ENCODE measurements at regions not wholly inside any gene's neighbourhood (a gene's known extent, or its start where the extent isn't known, plus 50 kb on each side); places are given as distances from the start of the nearest gene placed in this dataset.

DNA sequence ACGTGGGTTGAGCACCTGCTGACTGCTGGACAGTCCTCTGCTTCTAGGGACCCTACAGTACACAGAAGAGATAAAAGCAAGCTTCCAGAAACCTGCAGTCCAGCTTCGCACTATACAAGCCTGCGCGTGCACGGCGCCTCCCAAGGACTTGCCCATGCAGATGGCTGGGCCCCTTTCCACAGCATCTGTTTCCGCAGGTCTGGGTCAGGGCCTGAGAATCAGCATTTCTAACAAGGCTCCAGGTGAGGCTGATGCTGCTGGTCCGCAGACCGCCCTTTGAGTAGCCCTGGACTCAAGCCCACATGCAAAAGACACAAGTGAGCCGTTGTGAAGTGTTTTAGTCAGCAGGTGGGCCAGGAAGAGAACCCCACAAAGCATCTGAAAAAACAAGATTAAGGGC lies 133.1 kb downstream of the HSD17B3 start:
- Histone ChIP-seq H3K27me3 (ENCODE audit: low read depth, low read length) (no peaks in the 10 kb centered on the region), H3K9me3 (ENCODE audit: control insufficient read depth in 1 of 2, low read length in 2 of 2) (no peaks in the 10 kb centered on the region), H3K27ac (ENCODE audit: low read length) (no peak overlapping the region), H3K4me1 (ENCODE audit: control insufficient read depth in 1 of 2, insufficient read depth in 2 of 2, low read length in 2 of 2) (peaks cover 0 to 3% of the 10 kb centered on the region in 2 donors), H3K4me3 (ENCODE audit: low read depth in 1 of 2, low read length in 2 of 2) (no peak overlapping the region), H3K36me3 (ENCODE audit: control insufficient read depth in 1 of 2, insufficient read depth in 2 of 2, low read length in 2 of 2) (no peaks in the 10 kb centered on the region)

GRCh38 chr9:96167011-96167410 lies 135.0 kb downstream of the HSD17B3 start:
- peaks cover 0 to 3% of the 10 kb centered on the region in 2 donors for H3K4me1 ChIP-seq (ENCODE audit: control insufficient read depth in 1 of 2, insufficient read depth in 2 of 2, low read length in 2 of 2)
- no peak overlapping the region for H3K4me3 ChIP-seq (ENCODE audit: low read depth in 1 of 2, low read length in 2 of 2)
- H3K36me3 ChIP-seq (ENCODE audit: control insufficient read depth in 1 of 2, insufficient read depth in 2 of 2, low read length in 2 of 2) = no peaks in the 10 kb centered on the region
- H3K27ac ChIP-seq (ENCODE audit: low read length) = no peak overlapping the region
- no peaks in the 10 kb centered on the region for H3K9me3 ChIP-seq (ENCODE audit: control insufficient read depth in 1 of 2, low read length in 2 of 2)
- H3K27me3 ChIP-seq (ENCODE audit: low read depth, low read length) = no peaks in the 10 kb centered on the region

GRCh38 chr9:96164268-96164683 lies 137.7 kb downstream of the HSD17B3 start:
- H3K9me3 ChIP-seq (ENCODE audit: control insufficient read depth in 1 of 2, low read length in 2 of 2) = no peaks in the 10 kb centered on the region
- H3K27me3 ChIP-seq (ENCODE audit: low read depth, low read length) = no peaks in the 10 kb centered on the region
- no peaks in the 10 kb centered on the region for H3K36me3 ChIP-seq (ENCODE audit: control insufficient read depth in 1 of 2, insufficient read depth in 2 of 2, low read length in 2 of 2)
- no peak overlapping the region for H3K4me3 ChIP-seq (ENCODE audit: low read depth in 1 of 2, low read length in 2 of 2)
- no peaks in the 10 kb centered on the region for H3K4me1 ChIP-seq (ENCODE audit: control insufficient read depth in 1 of 2, insufficient read depth in 2 of 2, low read length in 2 of 2)
- H3K27ac ChIP-seq (ENCODE audit: low read length) = no peak overlapping the region

GRCh38 chr9:96163712-96164111 lies 138.3 kb downstream of the HSD17B3 start:
- Histone ChIP-seq H3K4me3 (ENCODE audit: low read depth in 1 of 2, low read length in 2 of 2) (no peak overlapping the region), H3K27ac (ENCODE audit: low read length) (no peak overlapping the region), H3K9me3 (ENCODE audit: control insufficient read depth in 1 of 2, low read length in 2 of 2) (no peaks in the 10 kb centered on the region), H3K36me3 (ENCODE audit: control insufficient read depth in 1 of 2, insufficient read depth in 2 of 2, low read length in 2 of 2) (no peaks in the 10 kb centered on the region), H3K27me3 (ENCODE audit: low read depth, low read length) (no peaks in the 10 kb centered on the region), H3K4me1 (ENCODE audit: control insufficient read depth in 1 of 2, insufficient read depth in 2 of 2, low read length in 2 of 2) (no peaks in the 10 kb centered on the region)

DNA sequence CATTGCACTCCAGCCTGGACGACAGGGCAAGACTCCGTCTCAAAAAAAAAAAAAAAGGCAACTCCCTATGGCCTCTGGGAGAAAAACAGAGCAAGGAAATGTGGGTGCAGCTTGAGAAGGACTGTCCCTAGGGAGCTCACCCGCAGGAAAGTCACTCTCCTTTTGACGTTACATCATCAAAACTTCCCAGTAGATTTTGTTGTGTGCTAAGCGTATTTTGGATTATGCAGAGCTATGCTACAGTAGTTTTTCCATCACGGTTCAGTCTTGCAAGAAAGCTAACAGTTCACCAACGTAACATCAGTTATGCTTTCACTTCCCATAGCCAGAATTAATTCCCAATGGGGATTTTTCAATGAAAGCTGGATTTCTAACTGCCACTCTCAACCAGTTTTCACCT lies 138.8 kb downstream of the HSD17B3 start:
- H3K27ac ChIP-seq (ENCODE audit: low read length) = no peak overlapping the region

DNA sequence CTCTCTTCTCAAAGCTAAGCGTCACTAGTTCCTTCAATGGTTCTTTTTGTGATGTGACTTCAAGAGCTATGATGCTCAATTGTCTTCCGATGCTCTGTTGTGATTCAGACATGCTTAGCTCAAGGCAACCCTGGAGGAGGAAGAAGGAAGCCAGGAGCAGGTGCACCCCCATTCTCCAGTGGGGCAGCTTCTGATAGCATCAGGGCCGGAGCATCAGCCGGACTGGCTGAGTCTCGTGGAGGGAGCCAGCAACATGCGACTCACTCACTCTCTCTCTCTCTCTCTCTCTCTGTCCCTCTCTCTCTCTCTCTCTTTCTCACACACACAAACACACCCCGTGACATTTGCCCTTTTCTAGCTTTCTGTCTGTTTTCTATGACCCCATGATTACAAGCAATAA lies 140.2 kb downstream of the HSD17B3 start:
- Histone ChIP-seq H3K4me3 (ENCODE audit: low read depth in 1 of 2, low read length in 2 of 2) (no peak overlapping the region), H3K36me3 (ENCODE audit: control insufficient read depth in 1 of 2, insufficient read depth in 2 of 2, low read length in 2 of 2) (no peaks in the 10 kb centered on the region), H3K27ac (ENCODE audit: low read length) (no peak overlapping the region), H3K27me3 (ENCODE audit: low read depth, low read length) (no peaks in the 10 kb centered on the region), H3K9me3 (ENCODE audit: control insufficient read depth in 1 of 2, low read length in 2 of 2) (no peaks in the 10 kb centered on the region), H3K4me1 (ENCODE audit: control insufficient read depth in 1 of 2, insufficient read depth in 2 of 2, low read length in 2 of 2) (no peaks in the 10 kb centered on the region)

More for the DNA sequence above, 138.8 kb downstream of the HSD17B3 start:
- Histone ChIP-seq H3K36me3 (ENCODE audit: control insufficient read depth in 1 of 2, insufficient read depth in 2 of 2, low read length in 2 of 2) (no peaks in the 10 kb centered on the region), H3K27me3 (ENCODE audit: low read depth, low read length) (no peaks in the 10 kb centered on the region), H3K9me3 (ENCODE audit: control insufficient read depth in 1 of 2, low read length in 2 of 2) (no peaks in the 10 kb centered on the region), H3K4me3 (ENCODE audit: low read depth in 1 of 2, low read length in 2 of 2) (no peak overlapping the region), H3K4me1 (ENCODE audit: control insufficient read depth in 1 of 2, insufficient read depth in 2 of 2, low read length in 2 of 2) (no peaks in the 10 kb centered on the region)

DNA sequence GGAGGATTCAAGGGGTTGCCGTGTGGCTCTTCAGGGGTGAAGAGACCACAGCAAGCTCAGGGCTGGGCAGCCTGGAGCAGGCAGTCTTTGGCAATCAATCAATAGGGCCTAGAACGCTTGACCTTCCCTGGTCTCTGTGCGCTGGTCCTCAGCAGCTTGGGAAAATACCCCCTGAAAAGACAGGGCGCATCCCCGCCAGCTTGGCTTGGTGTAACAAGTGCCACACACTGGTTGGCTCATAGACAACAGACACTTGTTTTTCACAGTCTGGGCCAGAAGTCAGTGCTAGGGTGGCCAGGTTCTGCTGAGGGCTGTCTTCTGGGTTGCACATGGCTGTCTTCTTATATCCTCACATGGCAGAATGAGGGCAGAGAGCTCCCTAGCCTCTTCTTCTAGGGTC lies 141.1 kb downstream of the HSD17B3 start:
- Histone ChIP-seq H3K4me1 (ENCODE audit: control insufficient read depth in 1 of 2, insufficient read depth in 2 of 2, low read length in 2 of 2) (no peaks in the 10 kb centered on the region), H3K27me3 (ENCODE audit: low read depth, low read length) (no peaks in the 10 kb centered on the region)

GRCh38 chr9:96160168-96160567 lies 141.8 kb downstream of the HSD17B3 start:
- H3K4me1 ChIP-seq (ENCODE audit: control insufficient read depth in 1 of 2, insufficient read depth in 2 of 2, low read length in 2 of 2) = no peaks in the 10 kb centered on the region
- no peaks in the 10 kb centered on the region for H3K9me3 ChIP-seq (ENCODE audit: control insufficient read depth in 1 of 2, low read length in 2 of 2)
- no peaks in the 10 kb centered on the region for H3K27me3 ChIP-seq (ENCODE audit: low read depth, low read length)
- H3K36me3 ChIP-seq (ENCODE audit: control insufficient read depth in 1 of 2, insufficient read depth in 2 of 2, low read length in 2 of 2) = no peaks in the 10 kb centered on the region
- no peak overlapping the region for H3K4me3 ChIP-seq (ENCODE audit: low read depth in 1 of 2, low read length in 2 of 2)
- H3K27ac ChIP-seq (ENCODE audit: low read length) = no peak overlapping the region

More for the DNA sequence above, 141.1 kb downstream of the HSD17B3 start:
- H3K4me3 ChIP-seq (ENCODE audit: low read depth in 1 of 2, low read length in 2 of 2) = no peak overlapping the region
- H3K27ac ChIP-seq (ENCODE audit: low read length) = no peak overlapping the region
- H3K36me3 ChIP-seq (ENCODE audit: control insufficient read depth in 1 of 2, insufficient read depth in 2 of 2, low read length in 2 of 2) = no peaks in the 10 kb centered on the region
- no peaks in the 10 kb centered on the region for H3K9me3 ChIP-seq (ENCODE audit: control insufficient read depth in 1 of 2, low read length in 2 of 2)

DNA sequence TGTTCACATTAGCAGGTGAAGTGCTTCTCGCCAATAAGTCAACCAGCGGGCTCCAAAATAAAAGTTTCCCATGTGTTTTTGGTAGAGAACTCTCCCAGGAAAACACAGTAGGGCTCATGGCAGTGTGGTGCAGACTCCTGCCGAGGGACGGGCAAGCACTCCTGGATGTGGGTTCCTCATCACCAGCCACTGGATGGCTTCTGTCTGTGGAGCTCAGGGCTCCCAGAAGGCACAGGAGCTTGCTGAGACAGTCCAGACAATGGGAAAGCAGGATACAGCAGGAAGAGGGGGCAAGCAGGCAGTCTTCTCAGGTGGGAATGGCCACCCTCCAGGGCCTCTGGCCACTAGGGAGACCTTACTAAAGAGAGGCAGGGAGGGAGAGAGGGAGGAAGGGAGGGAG lies 142.4 kb downstream of the HSD17B3 start:
- no peak overlapping the region for H3K4me3 ChIP-seq (ENCODE audit: low read depth in 1 of 2, low read length in 2 of 2)
- H3K4me1 ChIP-seq (ENCODE audit: control insufficient read depth in 1 of 2, insufficient read depth in 2 of 2, low read length in 2 of 2) = no peaks in the 10 kb centered on the region
- no peak overlapping the region for H3K27ac ChIP-seq (ENCODE audit: low read length)
- no peaks in the 10 kb centered on the region for H3K36me3 ChIP-seq (ENCODE audit: control insufficient read depth in 1 of 2, insufficient read depth in 2 of 2, low read length in 2 of 2)
- no peaks in the 10 kb centered on the region for H3K27me3 ChIP-seq (ENCODE audit: low read depth, low read length)
- H3K9me3 ChIP-seq (ENCODE audit: control insufficient read depth in 1 of 2, low read length in 2 of 2) = no peaks in the 10 kb centered on the region

DNA sequence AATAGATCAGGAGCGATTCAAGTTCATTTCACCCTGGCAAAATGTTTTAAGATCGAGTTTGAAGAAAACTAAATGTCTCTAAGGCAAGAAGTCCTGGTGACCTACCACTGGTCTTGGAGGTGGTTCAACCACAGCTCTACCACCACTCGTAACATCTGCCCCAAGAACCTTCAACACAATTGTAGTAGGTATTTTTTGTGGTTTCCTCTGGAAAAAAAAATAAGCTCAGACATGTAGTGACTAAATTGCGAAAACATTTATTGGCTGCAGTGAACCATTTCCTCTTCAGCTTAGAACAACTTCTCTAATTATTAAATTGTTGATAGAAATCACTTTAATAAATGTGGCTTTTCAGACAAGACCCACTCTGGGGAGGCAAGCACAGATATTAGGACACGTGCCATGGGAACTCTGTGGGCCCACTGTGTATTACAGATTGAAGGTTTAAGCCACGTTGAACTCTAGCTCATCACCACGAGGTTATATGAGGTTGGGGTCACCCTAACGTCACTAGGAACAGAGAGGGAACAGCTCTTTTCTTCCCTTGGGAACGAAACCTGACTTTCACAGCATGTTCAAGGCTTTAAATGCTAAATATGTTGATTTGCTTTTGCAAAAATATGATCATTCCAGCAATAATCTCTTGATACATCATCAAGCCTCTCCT lies 142.9 kb downstream of the HSD17B3 start:
- H3K36me3 ChIP-seq (ENCODE audit: control insufficient read depth in 1 of 2, insufficient read depth in 2 of 2, low read length in 2 of 2) = no peaks in the 10 kb centered on the region
- no peaks in the 10 kb centered on the region for H3K4me1 ChIP-seq (ENCODE audit: control insufficient read depth in 1 of 2, insufficient read depth in 2 of 2, low read length in 2 of 2)
- no peaks in the 10 kb centered on the region for H3K9me3 ChIP-seq (ENCODE audit: control insufficient read depth in 1 of 2, low read length in 2 of 2)
- H3K27ac ChIP-seq (ENCODE audit: low read length) = no peak overlapping the region
- no peak overlapping the region for H3K4me3 ChIP-seq (ENCODE audit: low read depth in 1 of 2, low read length in 2 of 2)
- H3K27me3 ChIP-seq (ENCODE audit: low read depth, low read length) = no peaks in the 10 kb centered on the region

- Histone ChIP-seq H3K36me3 (ENCODE audit: control insufficient read depth in 1 of 2, insufficient read depth in 2 of 2, low read length in 2 of 2) (no peaks in the 10 kb centered on the region), H3K4me1 (ENCODE audit: control insufficient read depth in 1 of 2, insufficient read depth in 2 of 2, low read length in 2 of 2) (no peaks in the 10 kb centered on the region), H3K27ac (ENCODE audit: low read length) (no peak overlapping the region), H3K9me3 (ENCODE audit: control insufficient read depth in 1 of 2, low read length in 2 of 2) (no peaks in the 10 kb centered on the region), H3K27me3 (ENCODE audit: low read depth, low read length) (no peaks in the 10 kb centered on the region), H3K4me3 (ENCODE audit: low read depth in 1 of 2, low read length in 2 of 2) (no peak overlapping the region)
These were observed 143.8 kb downstream of the HSD17B3 start for GRCh38 chr9:96158147-96158546.

- Histone ChIP-seq H3K4me1 (ENCODE audit: control insufficient read depth in 1 of 2, insufficient read depth in 2 of 2, low read length in 2 of 2) (no peaks in the 10 kb centered on the region), H3K4me3 (ENCODE audit: low read depth in 1 of 2, low read length in 2 of 2) (no peak overlapping the region), H3K36me3 (ENCODE audit: control insufficient read depth in 1 of 2, insufficient read depth in 2 of 2, low read length in 2 of 2) (no peaks in the 10 kb centered on the region), H3K27ac (ENCODE audit: low read length) (no peak overlapping the region), H3K9me3 (ENCODE audit: control insufficient read depth in 1 of 2, low read length in 2 of 2) (no peaks in the 10 kb centered on the region), H3K27me3 (ENCODE audit: low read depth, low read length) (no peaks in the 10 kb centered on the region)
These were observed 144.3 kb downstream of the HSD17B3 start for GRCh38 chr9:96157675-96158074.

All from muscle layer of duodenum (tissue), 2 donors.